ENCODE measurements at regions not wholly inside any gene's neighbourhood (a gene's known extent, or its start where the extent isn't known, plus 50 kb on each side); places are given as distances from the start of the nearest gene placed in this dataset.
A peak's percentile ranks its signal among the peaks of the same experiment; 100 is the strongest.

DNA sequence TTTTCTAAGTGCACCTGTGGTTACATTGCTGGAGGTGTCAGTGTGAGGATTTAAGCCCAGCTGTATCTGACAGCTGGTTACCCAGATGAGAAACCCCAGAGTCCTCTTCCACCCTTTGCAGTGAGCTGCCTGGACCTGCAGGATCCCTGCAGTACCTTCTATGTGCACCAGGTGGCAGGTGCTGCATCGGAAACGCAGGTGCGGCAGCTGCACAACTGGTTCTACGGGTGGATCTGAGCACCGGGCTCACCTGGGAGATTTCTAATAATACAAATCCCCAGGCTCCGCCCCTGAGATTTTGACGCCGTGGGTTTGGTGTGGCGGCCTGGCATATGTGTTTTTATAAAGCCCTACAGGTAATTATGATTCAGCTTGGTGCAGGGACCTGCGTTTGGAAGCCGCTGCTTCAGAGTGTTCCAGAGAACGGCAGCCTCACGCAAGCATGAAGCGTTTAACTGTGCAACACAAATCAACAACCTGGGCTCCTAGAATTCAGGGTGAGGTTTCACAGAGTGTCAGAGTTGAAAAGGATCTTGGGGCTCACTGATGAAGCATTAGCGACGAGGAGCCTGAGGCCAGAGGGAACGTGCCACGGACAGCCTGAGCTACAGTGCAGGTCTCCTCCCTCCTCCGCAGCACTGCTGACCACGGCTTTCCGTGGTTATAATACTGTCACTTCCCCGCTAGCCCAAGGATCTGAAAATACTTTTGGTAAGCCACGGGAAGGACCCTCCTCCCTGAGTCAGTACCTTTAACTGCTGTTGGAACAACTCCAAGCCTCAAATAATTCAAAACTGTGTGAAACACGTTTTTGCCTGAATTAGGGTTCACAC is 96.7 kb upstream of the TRABD2B start:
- TF ChIP-seq, protein P1, sequence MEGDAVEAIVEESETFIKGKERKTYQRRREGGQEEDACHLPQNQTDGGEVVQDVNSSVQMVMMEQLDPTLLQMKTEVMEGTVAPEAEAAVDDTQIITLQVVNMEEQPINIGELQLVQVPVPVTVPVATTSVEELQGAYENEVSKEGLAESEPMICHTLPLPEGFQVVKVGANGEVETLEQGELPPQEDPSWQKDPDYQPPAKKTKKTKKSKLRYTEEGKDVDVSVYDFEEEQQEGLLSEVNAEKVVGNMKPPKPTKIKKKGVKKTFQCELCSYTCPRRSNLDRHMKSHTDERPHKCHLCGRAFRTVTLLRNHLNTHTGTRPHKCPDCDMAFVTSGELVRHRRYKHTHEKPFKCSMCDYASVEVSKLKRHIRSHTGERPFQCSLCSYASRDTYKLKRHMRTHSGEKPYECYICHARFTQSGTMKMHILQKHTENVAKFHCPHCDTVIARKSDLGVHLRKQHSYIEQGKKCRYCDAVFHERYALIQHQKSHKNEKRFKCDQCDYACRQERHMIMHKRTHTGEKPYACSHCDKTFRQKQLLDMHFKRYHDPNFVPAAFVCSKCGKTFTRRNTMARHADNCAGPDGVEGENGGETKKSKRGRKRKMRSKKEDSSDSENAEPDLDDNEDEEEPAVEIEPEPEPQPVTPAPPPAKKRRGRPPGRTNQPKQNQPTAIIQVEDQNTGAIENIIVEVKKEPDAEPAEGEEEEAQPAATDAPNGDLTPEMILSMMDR (IDR thresholded peaks at IDR 0.05 in 2 of 3, conservative IDR thresholded peaks at IDR 0.05 in 1 of 3; ENCODE audit: insufficient read depth in 2 of 3, low read depth in 1 of 3, low read length in 3 of 3): peak; percentile 80 to 89 (median 87)
- TF ChIP-seq, protein P2, sequence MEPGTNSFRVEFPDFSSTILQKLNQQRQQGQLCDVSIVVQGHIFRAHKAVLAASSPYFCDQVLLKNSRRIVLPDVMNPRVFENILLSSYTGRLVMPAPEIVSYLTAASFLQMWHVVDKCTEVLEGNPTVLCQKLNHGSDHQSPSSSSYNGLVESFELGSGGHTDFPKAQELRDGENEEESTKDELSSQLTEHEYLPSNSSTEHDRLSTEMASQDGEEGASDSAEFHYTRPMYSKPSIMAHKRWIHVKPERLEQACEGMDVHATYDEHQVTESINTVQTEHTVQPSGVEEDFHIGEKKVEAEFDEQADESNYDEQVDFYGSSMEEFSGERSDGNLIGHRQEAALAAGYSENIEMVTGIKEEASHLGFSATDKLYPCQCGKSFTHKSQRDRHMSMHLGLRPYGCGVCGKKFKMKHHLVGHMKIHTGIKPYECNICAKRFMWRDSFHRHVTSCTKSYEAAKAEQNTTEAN (CRISPR knock-in tag; IDR thresholded peaks at IDR 0.05): no peak
- TF ChIP-seq MXI1 (IDR thresholded peaks at IDR 0.05; ENCODE audit: low read depth, low read length) (no peak), HDAC2 (IDR thresholded peaks at IDR 0.05) (no peak), FOSL1 (tag; conservative IDR thresholded peaks at IDR 0.05) (no peak)

Data from K562 (cell line).